MM.1S (cell line): ENCODE measurements at regions not wholly inside any gene's neighbourhood (a gene's known extent, or its start where the extent isn't known, plus 50 kb on each side); places are given as distances from the start of the nearest gene placed in this dataset.

ENCODE experiments used
- DNase-seq: peaks from one replicate; pipeline ENCODE4 v3.0.0-alpha.2; 2015
- H2AFZ ChIP-seq: fragments of 300-600 bp; sonication (generic); 2 replicates; pipeline ENCODE4 v1.6.0; 2016; ENCODE audit warnings: antibody characterized with exemption, low read length
- H3F3A ChIP-seq: fragments of 300-600 bp; sonication (generic); 2 replicates; pipeline ENCODE4 v1.6.1; 2016; ENCODE audit warnings: mild to moderate bottlenecking, antibody characterized with exemption, low read length, moderate library complexity, mixed read lengths; ENCODE audit not compliant: insufficient read depth
- H3K27ac ChIP-seq: fragments of 300-600 bp; sonication (generic); 2 replicates; pipeline ENCODE4 v1.5.1; 2016; ENCODE audit warnings: mild to moderate bottlenecking, low read length
- H3K27me3 ChIP-seq: fragments of 300-600 bp; sonication (generic); replicated peaks from 2 replicates; pipeline ENCODE4 v1.6.0; 2016; ENCODE audit warnings: low read length; ENCODE audit not compliant: insufficient read depth
- H3K36me3 ChIP-seq: fragments of 300-600 bp; sonication (generic); replicated peaks from 2 replicates; pipeline ENCODE4 v1.6.1; 2016; ENCODE audit warnings: mild to moderate bottlenecking, low read length, mixed read lengths; ENCODE audit not compliant: insufficient read depth
- H3K4me1 ChIP-seq: fragments of 300-600 bp; sonication (generic); 2 replicates; pipeline ENCODE4 v1.6.1; 2016; ENCODE audit warnings: low read length, mixed read lengths
- H3K4me2 ChIP-seq: fragments of 300-600 bp; sonication (generic); 2 replicates; pipeline ENCODE4 v1.6.0; 2016; ENCODE audit warnings: low read depth, low read length
- H3K4me3 ChIP-seq: fragments of 300-600 bp; sonication (generic); 2 replicates; pipeline ENCODE4 v1.5.1; 2016; ENCODE audit warnings: low read length, mixed read lengths
- H3K79me2 ChIP-seq: fragments of 300-600 bp; sonication (generic); 2 replicates; pipeline ENCODE4 v1.6.1; 2016; ENCODE audit warnings: mixed run types, low read length, mixed read lengths
- H3K9ac ChIP-seq: fragments of 300-600 bp; sonication (generic); 2 replicates; pipeline ENCODE4 v1.6.1; 2016; ENCODE audit warnings: low read length, mixed read lengths
- H3K9me2 ChIP-seq: fragments of 300-600 bp; sonication (generic); replicated peaks from 2 replicates; pipeline ENCODE4 v1.6.1; 2016; ENCODE audit warnings: mild to moderate bottlenecking, low read length, mixed read lengths; ENCODE audit not compliant: insufficient read depth
- H3K9me3 ChIP-seq: fragments of 300-600 bp; sonication (generic); replicated peaks from 2 replicates; pipeline ENCODE4 v1.6.1; 2016; ENCODE audit warnings: mild to moderate bottlenecking, low read length, mixed read lengths; ENCODE audit not compliant: insufficient read depth
- H4K20me1 ChIP-seq: fragments of 300-600 bp; sonication (generic); 2 replicates; pipeline ENCODE4 v1.6.1; 2016; ENCODE audit warnings: mild to moderate bottlenecking, low read length, moderate library complexity, mixed read lengths; ENCODE audit not compliant: insufficient read depth
- EZH2 ChIP-seq: fragments of 300-600 bp; sonication (generic); optimal IDR thresholded peaks from 2 replicates; pipeline ENCODE3; 2017; ENCODE audit warnings: low read depth, mild to moderate bottlenecking, antibody characterized with exemption, low read length, mixed read lengths
- EZH2phosphoT487 ChIP-seq: fragments of 300-600 bp; sonication (generic); IDR thresholded peaks from 2 replicates; pipeline ENCODE4 v1.6.1; 2018; ENCODE audit warnings: antibody characterized with exemption, low read length
- TF ChIP-seq, protein P1 (sequence below): fragments of 300-600 bp; sonication (generic); IDR thresholded peaks from 2 replicates; pipeline ENCODE4 v1.5.1; 2016; ENCODE audit warnings: antibody characterized with exemption, low read length, mixed read lengths

GRCh38 chr13:22836475-22836874 is 344.3 kb upstream of the SGCG start:
- no peaks in the 10 kb centered on the region for H3K9me2 ChIP-seq
- H3K4me3 ChIP-seq: no peak overlapping the region
- no peak overlapping the region for H3K4me2 ChIP-seq
- no peak overlapping the region for H3K9ac ChIP-seq
- no peaks in the 10 kb centered on the region for H3K79me2 ChIP-seq
- TF ChIP-seq, protein P1, sequence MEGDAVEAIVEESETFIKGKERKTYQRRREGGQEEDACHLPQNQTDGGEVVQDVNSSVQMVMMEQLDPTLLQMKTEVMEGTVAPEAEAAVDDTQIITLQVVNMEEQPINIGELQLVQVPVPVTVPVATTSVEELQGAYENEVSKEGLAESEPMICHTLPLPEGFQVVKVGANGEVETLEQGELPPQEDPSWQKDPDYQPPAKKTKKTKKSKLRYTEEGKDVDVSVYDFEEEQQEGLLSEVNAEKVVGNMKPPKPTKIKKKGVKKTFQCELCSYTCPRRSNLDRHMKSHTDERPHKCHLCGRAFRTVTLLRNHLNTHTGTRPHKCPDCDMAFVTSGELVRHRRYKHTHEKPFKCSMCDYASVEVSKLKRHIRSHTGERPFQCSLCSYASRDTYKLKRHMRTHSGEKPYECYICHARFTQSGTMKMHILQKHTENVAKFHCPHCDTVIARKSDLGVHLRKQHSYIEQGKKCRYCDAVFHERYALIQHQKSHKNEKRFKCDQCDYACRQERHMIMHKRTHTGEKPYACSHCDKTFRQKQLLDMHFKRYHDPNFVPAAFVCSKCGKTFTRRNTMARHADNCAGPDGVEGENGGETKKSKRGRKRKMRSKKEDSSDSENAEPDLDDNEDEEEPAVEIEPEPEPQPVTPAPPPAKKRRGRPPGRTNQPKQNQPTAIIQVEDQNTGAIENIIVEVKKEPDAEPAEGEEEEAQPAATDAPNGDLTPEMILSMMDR: no peak
- TF ChIP-seq EZH2 (no peak), EZH2phosphoT487 (no peak)
- no peak overlapping the region for H2AFZ ChIP-seq
- H4K20me1 ChIP-seq: no peaks in the 10 kb centered on the region
- no peaks in the 10 kb centered on the region for H3K4me1 ChIP-seq
- no peaks in the 10 kb centered on the region for H3F3A ChIP-seq
- H3K27ac ChIP-seq: no peak overlapping the region
- no peak for DNase-seq
- H3K27me3 ChIP-seq: no peaks in the 10 kb centered on the region
- no peaks in the 10 kb centered on the region for H3K9me3 ChIP-seq
- no peaks in the 10 kb centered on the region for H3K36me3 ChIP-seq

DNA sequence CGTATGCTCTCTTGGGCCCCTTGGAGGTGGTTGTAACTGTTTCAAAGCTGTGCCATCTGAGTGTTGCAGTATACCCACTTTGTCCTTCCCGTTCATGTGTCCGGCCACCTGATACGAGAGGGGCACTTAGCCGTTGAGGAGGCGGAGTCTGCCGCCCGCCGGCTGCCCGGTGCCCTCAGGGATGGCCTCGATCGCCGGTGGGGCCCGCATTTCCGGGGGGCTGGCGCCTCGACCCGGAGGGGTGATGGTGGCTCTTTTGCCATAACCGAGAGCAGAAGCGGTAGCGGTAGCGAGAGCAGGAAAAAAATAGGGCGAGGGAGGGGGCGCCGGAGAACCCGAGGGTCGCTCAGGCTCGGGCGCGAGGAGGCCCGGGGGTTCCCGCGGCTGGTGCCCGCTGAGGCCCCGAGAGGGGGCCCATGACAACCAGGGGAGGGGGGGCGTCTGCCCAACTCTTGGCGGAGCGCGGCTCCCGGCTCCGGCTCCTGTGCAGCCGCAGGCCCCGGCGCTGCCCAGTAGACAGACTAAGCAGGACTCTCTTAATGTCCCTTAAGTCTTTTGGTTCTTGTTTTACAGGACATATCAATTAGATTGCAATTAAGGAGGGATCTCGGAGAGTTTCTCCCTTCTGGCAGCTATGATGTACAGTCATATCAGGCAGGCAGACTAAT is 342.7 kb upstream of the SGCG start:
- Histone ChIP-seq H4K20me1 (no peaks in the 10 kb centered on the region), H3F3A (no peaks in the 10 kb centered on the region), H3K9ac (no peak overlapping the region), H3K27ac (no peak overlapping the region), H3K36me3 (no peaks in the 10 kb centered on the region), H3K4me1 (no peaks in the 10 kb centered on the region), H2AFZ (no peak overlapping the region), H3K9me3 (no peaks in the 10 kb centered on the region), H3K27me3 (no peaks in the 10 kb centered on the region), H3K4me3 (no peak overlapping the region), H3K9me2 (no peaks in the 10 kb centered on the region), H3K79me2 (no peaks in the 10 kb centered on the region), H3K4me2 (no peak overlapping the region)
- TF ChIP-seq, protein P1: no peak
- TF ChIP-seq EZH2: no peak
- no peak for TF ChIP-seq EZH2phosphoT487
- DNase-seq: no peak

DNA sequence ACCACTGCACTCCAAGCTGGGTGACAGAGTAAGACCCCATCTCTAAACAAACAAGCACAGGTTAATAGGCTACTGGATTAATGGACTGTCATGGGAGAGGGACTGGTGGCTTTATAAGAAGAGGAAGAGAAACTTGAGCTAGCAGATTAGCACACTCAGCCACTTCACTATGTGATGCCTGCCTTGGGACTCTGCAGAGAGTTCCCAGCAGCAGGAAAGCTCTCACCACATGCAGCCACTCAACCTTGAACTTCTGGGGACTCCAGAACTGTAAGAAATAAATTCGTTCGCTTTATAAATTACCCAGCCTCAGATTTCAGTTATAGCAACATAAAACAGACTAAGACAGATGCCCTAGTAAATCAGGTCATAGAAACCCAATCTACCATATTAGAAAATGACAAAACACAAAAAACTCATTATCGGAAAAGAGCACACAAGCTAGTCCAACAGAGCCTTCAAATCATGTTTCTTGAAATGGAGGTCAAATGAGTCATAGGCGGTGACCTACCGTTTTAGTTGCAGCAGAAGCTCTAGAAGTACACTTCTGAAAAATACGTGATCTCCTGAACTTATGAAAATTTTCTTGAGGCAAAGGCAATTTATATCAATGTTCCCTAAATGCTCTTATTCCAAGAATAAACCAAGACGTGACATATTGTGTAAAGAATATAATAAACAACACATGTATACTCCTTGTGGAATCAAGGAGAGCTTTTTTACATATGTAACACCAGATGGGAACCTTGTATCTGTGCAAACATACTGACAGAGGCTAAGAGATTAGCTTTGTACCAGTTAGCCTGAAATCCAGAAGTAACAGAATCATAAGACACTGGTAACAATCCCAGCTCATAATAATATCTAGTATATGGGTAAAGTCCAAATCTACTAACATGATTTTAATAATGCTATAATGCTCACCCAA is 340.9 kb upstream of the SGCG start:
- Histone ChIP-seq H3K4me1 (no peaks in the 10 kb centered on the region), H3K79me2 (no peaks in the 10 kb centered on the region), H3K27ac (no peak overlapping the region), H4K20me1 (no peaks in the 10 kb centered on the region), H3F3A (no peaks in the 10 kb centered on the region), H3K36me3 (no peaks in the 10 kb centered on the region), H2AFZ (no peak overlapping the region), H3K27me3 (no peaks in the 10 kb centered on the region), H3K4me3 (no peak overlapping the region), H3K4me2 (no peak overlapping the region), H3K9me2 (no peaks in the 10 kb centered on the region), H3K9me3 (no peaks in the 10 kb centered on the region), H3K9ac (no peak overlapping the region)
- no peak for DNase-seq
- TF ChIP-seq EZH2phosphoT487 (no peak), EZH2 (no peak)
- TF ChIP-seq, protein P1: no peak
